Fibroblast of lung (primary cell): ENCODE measurements at regions not wholly inside any gene's neighbourhood (a gene's known extent, or its start where the extent isn't known, plus 50 kb on each side); places are given as distances from the start of the nearest gene placed in this dataset.
"Not testable (repeated sequence)": the region's sequence is repeated elsewhere in the genome, so short reads cannot be mapped to it uniquely, and the experiment has no call there.

ENCODE experiments used
- DNase-seq, 2 donors: peaks; one replicate each; pipeline versions ENCODE4 v3.0.0 to v3.0.0-alpha.2; 2010; ENCODE audit warnings: low read depth in 2 of 2
- H2AFZ ChIP-seq: 2 replicates; pipeline ENCODE4 v1.5.1; 2012; ENCODE audit warnings: low read length, control low read depth, inconsistent platforms
- H3K27ac ChIP-seq: 2 replicates; pipeline ENCODE4 v1.5.1; 2011; ENCODE audit warnings: low read length, control low read depth; ENCODE audit not compliant: insufficient read depth
- H3K27me3 ChIP-seq: 2 replicates; pipeline ENCODE4 v1.5.1; 2011; ENCODE audit warnings: mild to moderate bottlenecking, low read length; ENCODE audit not compliant: control insufficient read depth, insufficient read depth
- H3K36me3 ChIP-seq: 2 replicates; pipeline ENCODE4 v1.5.1; 2011; ENCODE audit warnings: low read length; ENCODE audit not compliant: control insufficient read depth, insufficient read depth
- H3K4me1 ChIP-seq: 2 replicates; pipeline ENCODE4 v1.5.1; 2011; ENCODE audit warnings: low read length; ENCODE audit not compliant: control insufficient read depth, insufficient read depth; ENCODE audit errors: extremely low read depth
- H3K4me2 ChIP-seq: 2 replicates; pipeline ENCODE4 v1.5.1; 2011; ENCODE audit warnings: low read length, control low read depth; ENCODE audit not compliant: insufficient read depth; ENCODE audit errors: extremely low read depth
- H3K4me3 ChIP-seq, 4 experiments: fragments of 200-600 bp in 1 of 4; sonication (generic) in 1 of 4; replicated peaks in 1 of 4; 2 replicates each; pipeline ENCODE4 v1.5.1; 2011 to 2016; ENCODE audit warnings: low read length in 4 of 4, low read depth in 3 of 4, mild to moderate bottlenecking in 3 of 4, control low read depth in 2 of 4, inconsistent platforms in 1 of 4, mixed read lengths in 1 of 4; ENCODE audit not compliant: insufficient read depth in 1 of 4; ENCODE audit errors: control extremely low read depth in 1 of 4
- H3K79me2 ChIP-seq: 2 replicates; pipeline ENCODE4 v1.5.1; 2012; ENCODE audit warnings: mild to moderate bottlenecking, low read length, inconsistent platforms; ENCODE audit not compliant: control insufficient read depth, insufficient read depth
- H3K9ac ChIP-seq: 2 replicates; pipeline ENCODE4 v1.5.1; 2011; ENCODE audit warnings: mild to moderate bottlenecking, low read length, control low read depth; ENCODE audit not compliant: insufficient read depth
- H3K9me3 ChIP-seq: 2 replicates; pipeline ENCODE4 v1.5.1; 2012; ENCODE audit warnings: low read depth, low read length; ENCODE audit not compliant: control insufficient read depth, insufficient read depth
- H4K20me1 ChIP-seq: 2 replicates; pipeline ENCODE4 v1.5.1; 2011; ENCODE audit warnings: low read length; ENCODE audit not compliant: control insufficient read depth, insufficient read depth; ENCODE audit errors: extremely low read depth
- CTCF ChIP-seq, 2 donors: IDR thresholded peaks in 1 of 2; conservative IDR thresholded peaks in 1 of 2; 1 replicate in 1 of 2; 2 replicates in 1 of 2; pipeline ENCODE4 v1.5.1; 2011 to 2012; ENCODE audit warnings: low read length in 2 of 2, control low read depth in 1 of 2, inconsistent platforms in 1 of 2, low read depth in 1 of 2, mild to moderate bottlenecking in 1 of 2
- EZH2 ChIP-seq: IDR thresholded peaks from 2 replicates; pipeline ENCODE4 v1.5.1; 2012; ENCODE audit warnings: low read length, control low read depth, mild to moderate bottlenecking; ENCODE audit errors: missing control alignments

DNA sequence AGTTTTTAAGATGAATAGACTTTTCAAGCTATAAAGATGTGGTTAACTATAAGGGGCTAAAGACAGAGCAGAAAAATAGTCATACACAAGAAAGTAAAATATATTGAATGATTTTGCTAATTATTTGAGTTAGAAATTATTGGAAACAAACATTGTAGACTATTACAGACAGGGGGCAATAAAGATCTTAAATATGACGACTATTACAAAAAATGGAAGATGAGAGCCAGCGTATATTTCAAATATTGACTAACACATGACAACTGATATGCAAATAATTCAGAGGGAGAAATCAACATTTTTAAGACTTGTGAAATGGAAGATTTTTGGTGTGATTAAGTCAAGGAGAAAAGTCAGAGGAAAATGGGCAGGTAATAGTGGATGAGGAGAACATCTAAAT lies 520.2 kb upstream of the NUDT12 start:
- no peak overlapping the region for H3K4me3 ChIP-seq
- H4K20me1 ChIP-seq, result no peaks in the 10 kb centered on the region
- no peak overlapping the region for H3K4me2 ChIP-seq
- no peak overlapping the region for H3K9ac ChIP-seq
- H3K79me2 ChIP-seq, result no peaks in the 10 kb centered on the region
- H3K27ac ChIP-seq, result no peak overlapping the region
- H3K4me1 ChIP-seq, result no peaks in the 10 kb centered on the region
- DNase-seq, result no peak
- H3K27me3 ChIP-seq, result no peaks in the 10 kb centered on the region
- H3K36me3 ChIP-seq, result no peaks in the 10 kb centered on the region
- no peak overlapping the region for H2AFZ ChIP-seq
- TF ChIP-seq CTCF (conservative IDR thresholded peaks at IDR 0.05 in 1 of 2, IDR thresholded peaks at IDR 0.05 in 1 of 2; ENCODE audit: low read depth in 1 of 2, low read length in 2 of 2) (no peak), EZH2 (no peak)
- H3K9me3 ChIP-seq, result no peaks in the 10 kb centered on the region

DNA sequence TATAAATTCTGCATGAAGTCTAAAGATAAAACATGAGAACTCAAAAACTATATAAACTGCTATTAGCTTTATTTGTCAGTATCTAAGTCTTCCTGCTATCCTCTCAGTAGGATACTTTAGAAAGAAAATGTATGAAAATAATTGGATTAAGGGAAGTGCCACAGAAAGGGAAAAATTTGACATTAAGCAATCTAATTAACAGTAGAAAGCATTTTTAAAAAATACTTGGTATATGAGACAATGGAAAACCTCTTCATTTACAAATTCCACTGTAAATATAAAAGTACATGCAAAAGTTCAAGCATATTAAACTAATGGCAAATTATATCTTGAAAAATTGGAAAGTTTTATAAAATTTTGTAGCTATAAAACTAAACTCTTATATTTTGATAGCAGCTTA lies 518.6 kb upstream of the NUDT12 start:
- Histone ChIP-seq H3K27me3 (no peaks in the 10 kb centered on the region), H3K9me3 (no peaks in the 10 kb centered on the region), H3K4me1 (no peaks in the 10 kb centered on the region), H3K4me2 (no peak overlapping the region), H4K20me1 (no peaks in the 10 kb centered on the region), H3K27ac (no peak overlapping the region), H3K9ac (no peak overlapping the region), H2AFZ (no peak overlapping the region), H3K36me3 (no peaks in the 10 kb centered on the region), H3K4me3 (no peak overlapping the region), H3K79me2 (no peaks in the 10 kb centered on the region)
- no peak for TF ChIP-seq CTCF (conservative IDR thresholded peaks at IDR 0.05 in 1 of 2, IDR thresholded peaks at IDR 0.05 in 1 of 2; ENCODE audit: low read depth in 1 of 2, low read length in 2 of 2)
- no peak for TF ChIP-seq EZH2
- DNase-seq, result no peak

DNA sequence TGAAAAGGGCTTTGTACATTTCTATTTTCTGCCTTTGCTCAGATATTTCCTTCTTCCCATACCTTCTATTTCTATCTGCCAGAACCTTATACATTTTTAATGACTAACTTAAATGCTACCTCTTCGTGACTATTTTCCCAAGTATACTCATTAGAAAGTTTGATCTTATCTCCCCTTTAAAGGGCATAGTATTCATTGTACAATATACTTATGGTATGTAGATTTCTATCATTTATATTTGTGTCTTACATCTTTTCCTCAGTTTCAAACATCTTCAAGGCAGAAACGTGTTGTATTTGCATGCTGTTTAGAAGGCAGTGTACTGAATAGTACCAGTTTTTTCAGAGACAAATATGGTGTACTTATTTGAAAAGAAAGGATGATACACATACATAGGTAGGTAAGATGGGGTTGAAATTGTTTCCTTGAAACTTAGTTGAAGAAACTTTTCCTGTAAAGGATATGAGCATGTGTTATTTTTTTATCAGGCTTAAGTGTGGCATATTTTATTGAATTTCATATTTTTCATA lies 518.1 kb upstream of the NUDT12 start:
- Histone ChIP-seq H3K9me3 (no peaks in the 10 kb centered on the region), H3K4me3 (no peak overlapping the region), H4K20me1 (no peaks in the 10 kb centered on the region), H3K79me2 (no peaks in the 10 kb centered on the region), H3K27me3 (no peaks in the 10 kb centered on the region), H3K4me1 (no peaks in the 10 kb centered on the region), H3K4me2 (no peak overlapping the region), H2AFZ (no peak overlapping the region), H3K36me3 (no peaks in the 10 kb centered on the region), H3K9ac (no peak overlapping the region), H3K27ac (no peak overlapping the region)
- no peak for DNase-seq
- TF ChIP-seq CTCF (conservative IDR thresholded peaks at IDR 0.05 in 1 of 2, IDR thresholded peaks at IDR 0.05 in 1 of 2; ENCODE audit: low read depth in 1 of 2, low read length in 2 of 2) (no peak), EZH2 (no peak)

DNA sequence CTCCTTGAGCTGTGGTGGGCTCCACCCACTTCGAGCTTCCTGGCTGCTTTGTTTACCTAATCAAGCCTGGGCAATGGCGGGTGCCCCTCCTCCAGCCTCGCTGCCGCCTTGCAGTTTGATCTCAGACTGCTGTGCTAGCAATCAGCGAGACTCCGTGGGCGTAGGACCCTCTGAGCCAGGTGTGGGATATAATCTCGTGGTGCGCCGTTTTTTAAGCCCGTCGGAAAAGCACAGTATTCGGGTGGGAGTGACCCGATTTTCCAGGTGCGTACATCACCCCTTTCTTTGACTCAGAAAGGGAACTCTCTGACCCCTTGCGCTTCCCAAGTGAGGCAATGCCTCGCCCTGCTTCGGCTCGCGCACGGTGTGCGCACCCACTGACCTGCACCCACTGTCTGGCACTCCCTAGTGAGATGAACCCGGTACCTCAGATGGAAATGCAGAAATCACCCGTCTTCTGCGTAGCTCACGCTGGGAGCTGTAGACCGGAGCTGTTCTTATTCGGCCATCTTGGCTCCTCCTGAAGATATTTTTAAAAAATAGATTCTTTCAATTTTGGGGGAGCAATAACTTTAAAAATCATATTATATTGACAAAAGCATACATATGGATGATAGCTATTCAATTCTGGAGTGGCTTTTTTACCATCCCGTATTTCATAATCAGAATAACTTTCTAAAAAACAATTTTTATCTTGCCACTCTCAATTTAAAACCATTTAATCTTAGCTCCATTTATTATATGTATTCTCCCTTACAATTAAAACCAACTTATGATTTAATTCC lies 517.5 kb upstream of the NUDT12 start:
- H3K9ac ChIP-seq, H3K9me3 ChIP-seq, H3K79me2 ChIP-seq, DNase-seq, H3K4me2 ChIP-seq, H3K27ac ChIP-seq, H3K4me3 ChIP-seq, H3K36me3 ChIP-seq, H3K27me3 ChIP-seq, H2AFZ ChIP-seq, H4K20me1 ChIP-seq, H3K4me1 ChIP-seq: not testable (repeated sequence)
